ENCODE measurements at regions not wholly inside any gene's neighbourhood (a gene's known extent, or its start where the extent isn't known, plus 50 kb on each side); places are given as distances from the start of the nearest gene placed in this dataset.

GRCh38 chr6:74705451-74705850 lies 500.4 kb downstream of the COL12A1 start:
- TF ChIP-seq EZH2phosphoT487 (IDR thresholded peaks at IDR 0.05; ENCODE audit: borderline replicate concordance, low read length) = no peak
- no peak for TF ChIP-seq CTCF (conservative IDR thresholded peaks at IDR 0.05; ENCODE audit: low read depth, low read length)
